NCI-H2107 treated with DMSO at 0.1 percent for 48 hours (cell line): ENCODE measurements at regions not wholly inside any gene's neighbourhood (a gene's known extent, or its start where the extent isn't known, plus 50 kb on each side); places are given as distances from the start of the nearest gene placed in this dataset.
A peak's percentile ranks its signal among the peaks of the same experiment; 100 is the strongest.
"Not testable (repeated sequence)": the region's sequence is repeated elsewhere in the genome, so short reads cannot be mapped to it uniquely, and the experiment has no call there.

Experiments used
- DNase-seq: peaks from one replicate; lab custom pipeline; 2025; ENCODE audit not compliant: unreplicated experiment; lab: John Stamatoyannopoulos, UW

- no peak for DNase-seq
These were observed 127.1 kb downstream of the MRPS30 start for GRCh38 chr5:44935871-44936270.

GRCh38 chr5:44942524-44943001 is 133.8 kb downstream of the MRPS30 start:
- no peak for DNase-seq

- DNase-seq = no peak
These were observed 134.9 kb downstream of the MRPS30 start for GRCh38 chr5:44943647-44944046.

GRCh38 chr5:44945743-44946142 is 137.0 kb downstream of the MRPS30 start:
- DNase-seq = no peak

- no peak for DNase-seq
These were observed 140.9 kb downstream of the MRPS30 start for GRCh38 chr5:44949687-44950086.

GRCh38 chr5:44951371-44951770 is 142.6 kb downstream of the MRPS30 start:
- no peak for DNase-seq

- peak; percentile 49 for DNase-seq
These were observed 143.6 kb downstream of the MRPS30 start for GRCh38 chr5:44952376-44952775.

GRCh38 chr5:44953078-44953477 is 144.3 kb downstream of the MRPS30 start:
- no peak for DNase-seq

- not testable (repeated sequence) for DNase-seq
These were observed 150.3 kb downstream of the MRPS30 start for GRCh38 chr5:44958943-44959454.

- no peak for DNase-seq
These were observed 161.1 kb downstream of the MRPS30 start for GRCh38 chr5:44969825-44970224.

GRCh38 chr5:44970963-44971362 is 162.2 kb downstream of the MRPS30 start:
- not testable (repeated sequence) for DNase-seq

GRCh38 chr5:44974813-44975212 is 166.1 kb downstream of the MRPS30 start:
- no peak for DNase-seq

GRCh38 chr5:44981708-44982107 is 173.0 kb downstream of the MRPS30 start:
- no peak for DNase-seq

GRCh38 chr5:44983006-44983405 is 174.3 kb downstream of the MRPS30 start:
- no peak for DNase-seq

GRCh38 chr5:44987026-44987425 is 178.3 kb downstream of the MRPS30 start:
- no peak for DNase-seq

GRCh38 chr5:44991693-44992092 is 182.9 kb downstream of the MRPS30 start:
- DNase-seq = no peak

- no peak for DNase-seq
These were observed 184.5 kb downstream of the MRPS30 start for GRCh38 chr5:44993286-44993685.

- DNase-seq = no peak
These were observed 188.8 kb downstream of the MRPS30 start for GRCh38 chr5:44997506-44997905.

- not testable (repeated sequence) for DNase-seq
These were observed 198.4 kb downstream of the MRPS30 start for GRCh38 chr5:45007102-45007501.

GRCh38 chr5:45017568-45017967 is 208.8 kb downstream of the MRPS30 start:
- no peak for DNase-seq

- DNase-seq = no peak
These were observed 220.8 kb downstream of the MRPS30 start for GRCh38 chr5:45029553-45029952.

- DNase-seq = no peak
These were observed 227.2 kb downstream of the MRPS30 start for GRCh38 chr5:45035991-45036390.

GRCh38 chr5:45037927-45038326 is 229.2 kb downstream of the MRPS30 start:
- DNase-seq = no peak
